Large intestine (tissue), 3 donors: ENCODE measurements at regions not wholly inside any gene's neighbourhood (a gene's known extent, or its start where the extent isn't known, plus 50 kb on each side); places are given as distances from the start of the nearest gene placed in this dataset.

ENCODE experiments used
- DNase-seq, 2 donors: peaks; one replicate each; pipeline versions ENCODE4 v3.0.0 to v3.0.0-alpha.2; 2013
- H3K27ac ChIP-seq: one replicate; pipeline ENCODE4 v1.5.1; 2013; ENCODE audit warnings: low read length
- H3K27me3 ChIP-seq: 2 replicates; pipeline ENCODE4 v1.6.1; 2013; ENCODE audit warnings: low read length; ENCODE audit not compliant: control insufficient read depth, insufficient read depth
- H3K36me3 ChIP-seq: 2 replicates; pipeline ENCODE4 v1.6.1; 2013; ENCODE audit warnings: low read length; ENCODE audit not compliant: control insufficient read depth, insufficient read depth
- H3K4me1 ChIP-seq: one replicate; pipeline ENCODE4 v1.6.1; 2013; ENCODE audit warnings: low read length; ENCODE audit not compliant: control insufficient read depth, insufficient read depth
- H3K4me3 ChIP-seq: one replicate; pipeline ENCODE4 v1.5.1; 2013; ENCODE audit warnings: low read length
- H3K9me3 ChIP-seq: one replicate; pipeline ENCODE4 v1.6.1; 2013; ENCODE audit warnings: mild to moderate bottlenecking, low read depth, low read length, moderate library complexity; ENCODE audit not compliant: control insufficient read depth
- WGBS: methylation state at CpG from one replicate; pipeline ENCODE4 v1.1.5; 2013; ENCODE audit warnings: low lambda C conversion rate; ENCODE audit not compliant: insufficient coverage; 5-methylcytosine and 5-hydroxymethylcytosine counted together

DNA sequence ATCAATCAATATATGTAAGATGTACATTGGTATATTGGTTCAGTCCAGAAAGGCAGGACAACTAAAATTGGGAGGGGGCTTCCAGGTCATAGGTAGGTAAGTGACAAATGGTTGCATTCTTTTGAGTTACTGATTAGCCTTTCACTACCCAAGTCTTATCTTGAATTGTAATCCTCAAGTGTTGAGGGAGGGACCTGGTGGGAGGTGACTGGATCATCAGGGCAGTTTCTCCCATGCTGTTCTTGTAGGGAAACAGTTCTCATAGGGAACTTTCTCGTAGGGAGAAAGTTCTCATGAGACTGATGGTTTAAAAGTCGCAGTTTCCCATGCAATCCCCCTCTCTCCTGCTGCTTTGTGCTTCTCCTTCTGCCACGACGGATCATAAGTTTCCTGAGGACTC is 809.2 kb downstream of the KCNT2 start:
- WGBS, result no CpG with 5 or more reads among the region's 4 CpGs
- H3K36me3 ChIP-seq, result no peaks in the 10 kb centered on the region

DNA sequence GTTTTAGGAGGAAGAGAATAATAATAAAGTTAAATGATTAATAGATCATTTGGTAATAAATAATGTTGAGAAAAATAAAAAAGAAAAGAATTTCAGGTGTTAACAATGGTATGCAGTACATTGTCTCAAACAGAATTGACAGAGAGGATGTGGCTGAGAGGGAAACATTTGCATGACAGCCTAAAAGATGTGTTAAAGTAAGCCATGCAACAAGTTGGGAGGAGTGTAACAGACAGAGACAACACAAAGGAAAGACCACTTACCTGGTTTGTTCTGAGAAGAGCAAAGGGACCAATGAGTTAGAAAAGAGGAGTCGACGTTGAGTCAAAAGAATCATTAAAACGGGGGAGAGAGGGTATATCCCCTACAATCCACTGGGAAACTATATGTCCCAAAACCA is 814.0 kb downstream of the KCNT2 start:
- no peak overlapping the region for H3K4me3 ChIP-seq
- no peak for DNase-seq
- no peaks in the 10 kb centered on the region for H3K27me3 ChIP-seq
- no peaks in the 10 kb centered on the region for H3K36me3 ChIP-seq
- no peaks in the 10 kb centered on the region for H3K4me1 ChIP-seq
- 89% methylated on average over 3 of the region's 3 CpGs for WGBS
- peaks cover 3% of the 10 kb centered on the region for H3K9me3 ChIP-seq
- H3K27ac ChIP-seq, result no peak overlapping the region

More for the DNA sequence above, 809.2 kb downstream of the KCNT2 start:
- Histone ChIP-seq H3K4me3 (no peak overlapping the region), H3K27me3 (no peaks in the 10 kb centered on the region), H3K4me1 (no peaks in the 10 kb centered on the region), H3K27ac (no peak overlapping the region), H3K9me3 (no peaks in the 10 kb centered on the region)
- no peak for DNase-seq

DNA sequence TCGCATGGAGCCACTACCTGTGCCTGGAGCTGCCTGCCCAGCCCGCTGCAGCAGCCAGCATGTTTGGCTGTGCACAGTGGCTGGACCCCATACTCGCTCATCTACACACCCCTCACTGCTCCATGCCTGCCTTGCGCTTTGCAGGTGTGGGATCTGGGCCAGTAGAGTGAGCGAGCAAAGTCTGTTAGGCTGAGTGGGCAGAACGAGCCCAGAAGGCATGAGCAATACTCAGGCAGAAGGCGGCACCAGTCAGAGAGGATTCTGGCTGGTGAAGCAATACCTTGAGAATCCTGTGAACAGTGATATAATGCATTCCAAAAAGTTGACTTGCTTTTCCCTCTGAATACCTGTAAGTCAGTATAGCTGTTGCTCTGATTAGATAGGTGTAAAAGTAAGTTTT is 816.4 kb downstream of the KCNT2 start:
- WGBS, result 100% methylated on average over 1 of the region's 7 CpGs
- Histone ChIP-seq H3K4me1 (no peaks in the 10 kb centered on the region), H3K36me3 (no peaks in the 10 kb centered on the region), H3K4me3 (no peak overlapping the region), H3K27ac (no peak overlapping the region), H3K27me3 (no peaks in the 10 kb centered on the region), H3K9me3 (peaks cover 3% of the 10 kb centered on the region)
- no peak for DNase-seq

GRCh38 chr1:195790514-195791168 is 817.6 kb downstream of the KCNT2 start:
- Histone ChIP-seq H3K27me3 (no peaks in the 10 kb centered on the region), H3K9me3 (peaks cover 3% of the 10 kb centered on the region), H3K4me1 (no peaks in the 10 kb centered on the region), H3K4me3 (no peak overlapping the region), H3K27ac (no peak overlapping the region), H3K36me3 (no peaks in the 10 kb centered on the region)
- WGBS, result no CpG with 5 or more reads among the region's 8 CpGs
- DNase-seq, result no peak

DNA sequence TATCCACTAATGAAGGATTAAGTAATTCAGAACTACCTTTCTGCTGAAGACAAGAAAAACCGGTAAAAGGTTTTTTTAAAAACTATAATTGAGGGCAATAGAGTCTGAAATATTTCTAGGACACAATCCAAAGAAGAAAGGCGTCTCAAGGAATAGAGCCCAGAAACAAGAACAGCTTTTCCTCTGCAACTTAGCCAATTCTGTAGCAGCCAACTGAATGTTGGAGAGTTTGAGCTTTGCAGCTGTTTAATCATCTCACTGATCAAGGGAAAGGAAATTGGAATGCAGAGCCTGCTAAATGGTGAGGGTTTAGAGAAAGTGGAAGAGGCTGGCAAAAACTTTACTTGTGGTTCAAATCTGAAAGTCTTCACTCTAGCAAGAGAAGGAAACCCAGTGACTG is 818.9 kb downstream of the KCNT2 start:
- Histone ChIP-seq H3K36me3 (no peaks in the 10 kb centered on the region), H3K9me3 (peaks cover 3% of the 10 kb centered on the region), H3K27me3 (no peaks in the 10 kb centered on the region), H3K4me1 (no peaks in the 10 kb centered on the region), H3K27ac (no peak overlapping the region), H3K4me3 (no peak overlapping the region)
- DNase-seq, result no peak
- 89% methylated on average over 2 of the region's 2 CpGs for WGBS

GRCh38 chr1:195788721-195789120 is 819.5 kb downstream of the KCNT2 start:
- WGBS, result 87% methylated on average over 3 of the region's 4 CpGs

GRCh38 chr1:195785830-195786229 is 822.4 kb downstream of the KCNT2 start:
- peaks cover 2% of the 10 kb centered on the region for H3K9me3 ChIP-seq
- H3K4me1 ChIP-seq, result no peaks in the 10 kb centered on the region
- H3K4me3 ChIP-seq, result no peak overlapping the region
- no peak overlapping the region for H3K27ac ChIP-seq
- no peaks in the 10 kb centered on the region for H3K27me3 ChIP-seq
- DNase-seq, result no peak
- 40% methylated on average over 1 of the region's 1 CpG for WGBS
- no peaks in the 10 kb centered on the region for H3K36me3 ChIP-seq

More at GRCh38 chr1:195788721-195789120, 819.5 kb downstream of the KCNT2 start:
- Histone ChIP-seq H3K4me3 (no peak overlapping the region), H3K36me3 (no peaks in the 10 kb centered on the region), H3K9me3 (peaks cover 3% of the 10 kb centered on the region), H3K27me3 (no peaks in the 10 kb centered on the region), H3K27ac (no peak overlapping the region), H3K4me1 (no peaks in the 10 kb centered on the region)
- DNase-seq, result no peak

DNA sequence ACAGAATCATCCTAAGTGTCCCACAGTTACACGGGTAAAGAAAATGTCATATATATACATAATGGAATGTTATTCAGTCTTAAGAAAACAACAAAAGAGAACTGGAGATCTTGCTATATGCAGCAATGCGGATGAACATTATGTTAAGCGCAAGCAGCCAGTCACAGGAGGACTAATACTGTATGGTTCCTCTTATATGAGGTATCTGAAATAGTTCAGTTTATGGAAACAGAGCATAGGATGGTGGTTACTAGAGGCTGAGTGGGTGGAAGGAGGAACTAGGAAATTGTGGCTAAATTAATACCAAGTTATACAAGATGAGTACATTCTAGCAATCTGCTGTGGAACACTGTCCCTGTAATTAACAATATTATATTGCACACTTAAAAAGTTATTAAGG is 834.3 kb downstream of the KCNT2 start:
- 100% methylated on average over 1 of the region's 3 CpGs for WGBS
- Histone ChIP-seq H3K27me3 (no peaks in the 10 kb centered on the region), H3K9me3 (no peaks in the 10 kb centered on the region)

GRCh38 chr1:195769461-195769860 is 838.8 kb downstream of the KCNT2 start:
- Histone ChIP-seq H3K9me3 (no peaks in the 10 kb centered on the region), H3K27ac (no peak overlapping the region), H3K4me1 (no peaks in the 10 kb centered on the region), H3K36me3 (no peaks in the 10 kb centered on the region), H3K27me3 (no peaks in the 10 kb centered on the region), H3K4me3 (no peak overlapping the region)
- DNase-seq, result no peak

More for the DNA sequence above, 834.3 kb downstream of the KCNT2 start:
- no peak overlapping the region for H3K27ac ChIP-seq
- DNase-seq, result no peak
- H3K36me3 ChIP-seq, result no peaks in the 10 kb centered on the region
- no peak overlapping the region for H3K4me3 ChIP-seq
- no peaks in the 10 kb centered on the region for H3K4me1 ChIP-seq

- Histone ChIP-seq H3K27ac (no peak overlapping the region), H3K9me3 (no peaks in the 10 kb centered on the region), H3K27me3 (no peaks in the 10 kb centered on the region), H3K4me1 (no peaks in the 10 kb centered on the region), H3K4me3 (no peak overlapping the region), H3K36me3 (no peaks in the 10 kb centered on the region)
- no peak for DNase-seq
These were observed 839.3 kb downstream of the KCNT2 start for GRCh38 chr1:195768936-195769335.

GRCh38 chr1:195768377-195768776 is 839.9 kb downstream of the KCNT2 start:
- no peaks in the 10 kb centered on the region for H3K36me3 ChIP-seq
- no peak for DNase-seq
- no peaks in the 10 kb centered on the region for H3K9me3 ChIP-seq
- WGBS, result 81% methylated on average over 2 of the region's 2 CpGs
- H3K27ac ChIP-seq, result no peak overlapping the region
- H3K4me3 ChIP-seq, result no peak overlapping the region
- H3K4me1 ChIP-seq, result no peaks in the 10 kb centered on the region
- H3K27me3 ChIP-seq, result no peaks in the 10 kb centered on the region
